Left lobe of liver (tissue), 2 donors: ENCODE measurements at regions not wholly inside any gene's neighbourhood (a gene's known extent, or its start where the extent isn't known, plus 50 kb on each side); places are given as distances from the start of the nearest gene placed in this dataset.
"Not testable (repeated sequence)": the region's sequence is repeated elsewhere in the genome, so short reads cannot be mapped to it uniquely, and the experiment has no call there.

Experiments used
- ATAC-seq: fragments of 200-7000 bp; cut with Tn5 transposase; one replicate; pipeline ENCODE4 v1.9.1; 2020; ENCODE audit warnings: mild to moderate bottlenecking, moderate library complexity
- DNase-seq: peaks from one replicate; pipeline ENCODE4 v3.0.0-alpha.2; 2020; ENCODE audit warnings: low spot score
- donor health status: DM: no; HTN: no; CAD: no; lungs with moderate emphysema.
- donor health status: DM: no; HTN: yes; CAD: no.

DNA sequence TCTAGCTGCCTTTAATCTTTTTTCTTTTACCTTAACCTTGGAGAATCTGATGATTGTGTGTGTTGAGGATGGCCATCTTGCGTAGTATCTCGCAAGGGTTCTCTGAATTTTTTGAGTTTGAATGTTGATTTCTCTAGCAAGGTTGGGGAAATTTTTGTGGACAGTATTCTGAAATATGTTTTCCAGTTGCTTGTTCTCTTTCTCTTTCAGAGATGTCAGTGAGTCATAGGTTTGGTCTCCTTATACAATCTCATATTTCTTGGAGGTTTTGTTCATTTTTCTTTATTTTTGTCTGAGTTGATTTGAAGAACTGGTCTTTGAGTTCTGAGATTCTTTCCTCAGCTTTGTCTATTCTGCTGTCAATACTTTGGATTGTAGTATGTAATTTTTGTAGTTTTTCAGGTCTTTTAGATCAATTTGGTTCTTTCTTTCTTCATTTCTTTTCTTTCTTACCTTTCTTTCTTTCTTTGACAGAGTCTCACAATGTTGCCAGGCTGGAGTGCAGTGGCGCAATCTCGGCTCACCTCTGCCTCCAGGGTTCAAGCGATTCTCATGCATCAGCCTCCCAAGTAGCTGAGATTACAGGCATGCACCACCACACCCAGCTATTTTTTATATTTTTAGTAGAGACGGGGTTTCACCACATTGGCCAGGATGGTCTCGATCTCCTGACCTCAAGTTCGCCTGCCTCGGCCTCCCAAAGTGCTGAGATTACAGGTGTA is 366.4 kb upstream of the RASGRP1 start:
- no peak for DNase-seq

DNA sequence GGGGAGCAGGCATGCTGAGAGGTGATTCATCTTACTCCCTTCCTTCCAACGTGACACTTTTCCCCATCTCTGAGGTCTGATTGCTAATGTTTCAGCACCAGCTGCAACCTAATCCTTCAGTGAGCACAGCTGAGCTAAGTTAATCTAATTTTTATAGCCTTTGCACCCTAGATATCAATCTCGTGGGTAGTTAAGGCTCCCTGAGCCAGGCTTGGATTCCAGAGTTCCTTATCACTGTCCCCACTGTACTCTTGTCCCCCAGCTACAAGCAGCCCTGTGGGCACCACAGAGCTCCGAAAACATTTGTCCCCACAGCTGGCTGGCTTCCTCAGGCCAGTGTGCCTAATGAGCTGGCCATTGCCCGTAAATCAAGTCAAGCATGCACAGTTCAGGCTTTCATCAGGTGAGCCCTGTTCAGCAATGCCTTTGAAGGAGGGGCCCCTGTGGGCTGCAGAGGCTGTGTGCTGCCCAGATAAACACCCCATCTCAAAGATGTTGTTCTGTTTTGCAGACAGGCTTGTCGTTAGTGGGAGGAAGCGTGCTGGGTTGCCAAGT is 376.9 kb upstream of the RASGRP1 start:
- ATAC-seq (no peak), DNase-seq (no peak)

More for the DNA sequence above, 366.4 kb upstream of the RASGRP1 start:
- ATAC-seq, result no peak

DNA sequence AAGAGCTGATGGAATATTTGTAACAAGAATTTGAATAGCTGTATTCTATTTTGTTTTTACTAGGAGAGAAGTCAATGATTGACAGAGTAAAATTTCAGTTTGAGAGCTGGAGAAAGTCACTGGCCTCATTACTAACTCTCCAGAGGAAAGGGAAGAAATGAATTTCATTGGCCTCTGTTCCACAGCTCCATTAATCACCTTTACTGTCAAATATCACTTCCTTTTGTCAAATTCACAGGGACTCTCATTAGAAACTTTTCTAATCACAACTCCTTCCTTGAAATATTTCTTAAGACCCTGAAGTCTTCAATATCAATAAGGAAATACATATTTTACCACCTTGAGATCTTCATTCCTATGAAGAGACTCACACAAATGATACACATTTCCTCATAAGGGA is 379.9 kb upstream of the RASGRP1 start:
- ATAC-seq (no peak), DNase-seq (no peak)

DNA sequence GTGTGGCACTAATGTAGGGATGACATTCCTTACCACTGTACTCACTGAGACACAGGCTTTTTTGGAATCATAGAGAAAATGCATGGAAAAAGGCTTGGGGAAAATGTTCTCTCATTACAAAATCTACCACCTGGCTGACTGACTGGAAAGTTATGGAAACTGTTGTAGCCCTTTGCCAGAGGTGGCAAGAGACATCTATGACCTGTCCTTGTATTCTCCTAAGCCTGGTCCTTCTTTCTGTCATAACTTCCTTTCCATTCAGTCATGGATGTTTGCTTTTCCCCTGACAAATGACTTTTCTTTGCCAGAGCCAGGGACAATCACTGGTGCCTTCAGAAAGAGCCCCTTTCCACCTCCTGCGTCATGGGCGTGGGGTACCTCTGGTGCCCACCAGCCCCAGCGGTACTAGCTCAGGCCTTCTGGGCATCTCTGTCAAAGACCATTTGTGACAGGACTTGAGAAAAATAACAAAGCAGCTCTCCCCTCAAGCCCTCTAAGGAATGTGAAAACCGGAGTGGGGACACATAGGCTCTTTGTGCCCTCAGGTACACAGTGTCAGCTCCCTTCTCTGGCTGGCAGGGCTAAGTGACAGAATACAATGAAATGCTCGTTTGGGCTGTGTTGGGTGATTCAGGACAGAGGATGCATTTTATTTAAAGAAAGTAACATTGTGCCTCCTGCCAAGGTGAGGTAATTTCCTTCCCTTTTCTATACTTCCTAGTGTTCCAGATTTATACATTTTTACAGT is 381.1 kb upstream of the RASGRP1 start:
- DNase-seq, result no peak

DNA sequence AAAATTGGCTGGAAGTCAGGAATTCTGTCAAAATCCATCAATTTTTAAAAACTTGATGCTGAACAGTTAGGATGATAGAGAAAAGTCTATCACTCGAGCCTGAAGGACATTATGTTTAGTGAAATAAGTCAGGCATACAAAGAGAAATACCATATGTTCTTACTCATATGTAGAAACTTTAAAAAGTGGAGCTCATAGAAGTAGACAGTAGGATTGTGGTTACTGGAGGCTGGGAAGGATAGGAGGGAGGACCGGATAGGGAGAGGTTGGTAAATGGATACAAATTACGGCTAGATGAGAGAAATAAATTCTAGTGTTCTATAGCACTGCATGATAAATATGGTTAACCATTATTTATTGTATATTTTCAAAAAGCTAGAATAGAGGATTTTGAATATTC is 389.5 kb upstream of the RASGRP1 start:
- DNase-seq, result no peak
- ATAC-seq, result no peak

More for the DNA sequence above, 381.1 kb upstream of the RASGRP1 start:
- no peak for ATAC-seq

DNA sequence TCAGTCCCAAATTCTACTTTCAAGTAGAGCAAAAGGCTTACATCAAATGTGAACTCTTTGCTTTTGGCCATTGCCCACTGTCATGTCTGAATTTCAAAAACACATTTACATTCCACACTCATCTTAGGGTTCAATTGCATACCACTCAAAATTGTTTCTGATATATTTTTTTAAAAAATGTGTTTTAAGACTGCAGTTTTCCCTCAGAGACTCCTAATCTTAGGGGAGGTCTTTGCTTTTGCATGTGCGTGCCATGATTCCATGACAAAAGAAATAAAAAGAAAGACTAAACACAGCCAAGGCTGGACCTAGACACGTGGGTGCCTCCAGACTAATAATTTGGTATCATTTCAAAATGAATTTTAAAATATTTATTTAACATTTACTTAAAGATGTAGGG is 396.8 kb upstream of the RASGRP1 start:
- no peak for ATAC-seq
- DNase-seq, result no peak

DNA sequence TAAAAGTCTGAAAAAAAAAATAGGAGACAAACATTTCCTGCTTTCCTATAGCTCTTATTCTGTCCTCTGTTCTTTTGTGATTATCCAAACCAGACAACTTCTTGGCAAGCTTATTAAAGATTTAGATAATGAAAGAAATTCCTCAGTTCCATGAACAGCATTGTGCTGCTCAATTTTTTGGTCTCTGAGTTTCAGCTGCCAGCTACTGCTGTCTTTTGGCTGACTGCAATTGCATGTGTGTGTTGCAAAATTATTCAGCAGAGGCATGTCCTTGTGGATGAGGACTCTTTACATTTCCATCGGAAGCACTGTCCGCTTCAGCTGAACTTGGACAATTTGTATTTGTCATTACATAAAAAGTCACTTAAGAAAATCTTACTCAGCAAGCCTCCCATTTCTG is 397.3 kb upstream of the RASGRP1 start:
- no peak for ATAC-seq

DNA sequence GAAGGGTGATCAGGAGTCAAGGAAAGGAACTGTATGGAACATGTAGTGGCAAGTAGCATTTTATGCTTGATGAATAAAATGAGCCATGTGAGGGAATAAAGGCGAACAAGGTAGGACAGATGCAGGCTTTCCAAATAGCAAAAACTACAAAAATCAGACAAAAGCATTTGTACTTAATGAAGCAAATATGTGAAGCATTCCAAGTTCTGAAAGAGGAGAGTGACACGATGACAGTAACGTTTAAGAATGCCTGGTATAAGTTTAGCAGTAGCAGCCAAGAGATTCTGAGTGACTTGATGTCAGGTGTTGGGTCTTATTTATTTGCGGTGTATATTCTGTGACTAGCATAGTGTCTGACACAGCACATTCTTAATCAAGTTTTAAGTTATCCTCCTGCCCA is 408.2 kb upstream of the RASGRP1 start:
- no peak for ATAC-seq
- no peak for DNase-seq

More for the DNA sequence above, 397.3 kb upstream of the RASGRP1 start:
- DNase-seq, result no peak

DNA sequence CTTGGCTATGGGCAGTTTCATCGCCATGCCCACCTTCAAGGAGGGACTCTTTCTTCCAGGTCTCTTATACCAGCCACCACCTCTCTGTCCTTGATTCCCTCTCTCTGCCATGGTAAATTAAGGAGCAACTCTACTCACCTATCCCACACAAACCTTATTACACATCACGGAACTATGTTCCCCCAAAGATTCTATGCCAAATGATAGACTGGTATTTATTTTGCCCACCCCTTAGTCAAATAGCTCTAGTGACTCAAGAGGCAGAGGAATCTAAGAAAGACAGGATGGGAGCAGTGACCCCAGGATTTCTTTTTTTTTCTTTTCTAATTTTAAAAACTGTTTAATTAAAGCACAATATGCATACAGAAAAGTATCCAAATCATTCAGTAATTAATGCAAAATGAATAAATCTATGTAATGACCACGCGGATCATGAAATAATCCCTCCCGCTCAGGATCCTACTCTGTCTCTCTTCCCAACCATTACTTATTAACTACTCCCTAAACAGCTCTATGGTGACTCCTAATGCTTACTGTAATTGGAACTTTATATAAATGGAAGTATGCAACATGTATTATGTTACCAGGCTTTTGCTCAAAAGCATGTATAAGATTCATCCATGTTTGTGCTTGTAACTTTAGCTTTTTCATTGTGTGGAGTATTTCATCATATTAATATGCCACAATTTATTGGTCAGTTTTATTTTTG is 410.8 kb upstream of the RASGRP1 start:
- ATAC-seq, result no peak
- no peak for DNase-seq

DNA sequence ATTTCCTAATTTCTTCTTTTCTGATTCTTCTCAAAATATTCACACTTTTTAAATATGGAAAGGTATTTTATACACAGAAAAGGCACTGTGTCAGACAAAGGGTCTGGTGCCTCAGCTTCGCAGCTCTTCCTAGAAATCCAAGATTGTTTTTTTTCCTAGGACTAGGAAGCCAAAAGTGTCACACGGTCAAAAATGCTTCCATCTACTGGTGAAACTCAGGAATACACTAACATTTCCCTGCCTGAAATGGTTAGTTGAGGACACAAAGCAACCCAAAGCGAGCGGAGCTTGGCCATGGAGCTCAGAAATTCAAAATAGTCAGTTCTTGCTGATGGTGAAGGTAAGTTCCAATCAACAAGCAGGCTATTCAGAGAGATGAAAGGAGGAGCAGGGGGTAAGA is 426.5 kb upstream of the RASGRP1 start:
- DNase-seq (no peak), ATAC-seq (peak; percentile 90)

DNA sequence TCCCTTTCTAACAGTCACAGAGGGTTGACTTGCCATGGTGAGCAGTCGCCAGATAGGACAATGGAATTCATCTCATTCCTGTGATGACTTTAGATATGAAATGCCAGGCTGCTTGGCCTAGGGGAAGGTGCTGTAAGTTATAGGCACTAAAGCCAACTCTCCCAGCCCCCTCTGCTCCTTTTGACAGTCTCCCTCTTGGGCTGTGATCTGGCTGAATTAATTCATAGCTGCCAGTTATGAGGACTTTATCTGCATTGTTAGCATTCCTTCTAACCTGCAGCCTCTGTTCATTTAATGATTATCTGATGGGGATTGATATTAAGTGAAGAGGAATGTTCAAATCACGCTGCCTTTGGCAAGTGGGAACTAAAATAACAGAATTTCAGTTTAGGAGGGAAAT is 427.1 kb upstream of the RASGRP1 start:
- ATAC-seq (no peak), DNase-seq (no peak)

DNA sequence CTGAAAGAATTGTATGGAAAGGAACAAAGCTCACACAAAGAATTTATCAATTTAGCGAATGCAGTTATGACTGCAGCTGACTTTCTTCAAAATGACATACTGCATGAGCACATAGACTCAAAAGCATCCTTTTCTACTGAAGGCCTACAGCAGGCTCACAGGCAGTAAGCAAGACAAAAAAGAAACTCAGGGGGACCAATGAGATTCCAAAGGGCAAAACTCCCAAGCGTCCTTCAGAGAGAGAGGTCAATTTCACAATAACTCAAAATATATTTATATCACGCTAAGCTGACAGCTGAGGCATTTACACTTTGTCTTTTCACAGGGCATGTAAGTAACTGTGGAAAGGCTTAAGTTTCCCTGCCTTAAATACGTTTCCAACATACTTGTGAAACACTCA is 427.9 kb upstream of the RASGRP1 start:
- DNase-seq, result no peak
- ATAC-seq, result no peak

DNA sequence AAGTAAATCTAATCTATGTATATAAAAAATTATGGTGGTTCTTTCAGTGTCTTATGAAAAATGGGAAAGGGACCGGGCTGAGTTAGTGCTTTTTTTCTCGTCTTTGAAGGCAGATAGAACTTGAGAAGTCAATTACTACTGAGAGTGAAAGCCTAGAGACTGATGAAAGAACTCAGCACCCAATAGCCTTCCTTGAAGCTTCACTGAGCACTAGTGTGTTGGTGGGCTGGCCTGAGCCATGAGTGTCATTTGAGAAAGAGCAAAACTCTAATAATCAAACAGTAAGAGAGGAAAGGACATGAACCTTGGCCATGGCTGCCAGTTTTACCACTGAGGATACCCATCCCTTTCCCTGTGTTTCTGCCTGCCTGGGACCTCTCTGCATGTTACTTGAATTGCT is 428.3 kb upstream of the RASGRP1 start:
- ATAC-seq, result no peak
- no peak for DNase-seq

DNA sequence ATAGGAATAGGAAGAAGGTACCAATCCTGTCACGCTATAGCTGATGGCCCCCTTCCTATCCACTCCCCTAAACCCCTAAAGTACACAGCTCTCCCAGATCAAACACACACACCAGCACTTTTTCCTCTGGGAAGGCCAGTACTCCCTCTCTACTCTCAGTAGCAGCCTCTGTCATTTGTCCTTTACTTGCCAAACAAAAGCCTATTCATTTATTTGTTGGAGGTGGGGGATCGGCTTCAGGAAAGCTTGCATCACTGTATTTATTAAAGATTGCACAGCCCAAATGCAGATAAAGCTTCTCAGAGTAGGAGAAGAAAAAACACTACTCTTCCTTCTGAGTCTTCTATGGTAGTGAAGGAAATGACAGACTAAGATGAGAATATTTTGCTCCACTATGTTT is 429.7 kb upstream of the RASGRP1 start:
- no peak for ATAC-seq

DNA sequence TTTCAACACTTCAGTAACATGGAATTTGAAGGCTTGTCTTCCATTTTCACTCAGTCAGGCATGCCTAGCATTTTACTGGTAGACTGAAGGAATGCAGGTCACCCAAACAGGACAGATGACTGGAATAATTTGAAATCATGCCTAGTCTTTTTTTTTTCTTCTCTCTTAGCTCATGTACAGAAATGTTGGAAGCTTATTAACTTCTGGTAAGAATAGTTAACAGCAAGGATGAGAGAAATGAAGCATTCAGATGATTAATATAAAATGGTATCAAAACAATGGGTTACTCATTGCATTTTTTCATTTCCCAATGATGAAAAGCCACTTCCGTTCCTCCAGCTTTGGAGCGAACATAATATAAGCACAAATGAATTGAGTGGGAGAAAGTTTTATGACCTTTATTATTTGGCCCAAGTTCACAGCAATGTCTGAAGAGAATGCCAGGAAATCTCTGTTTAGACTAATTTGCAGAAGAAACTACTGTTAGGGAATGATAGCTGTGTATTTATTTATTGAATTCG is 431.6 kb upstream of the RASGRP1 start:
- no peak for ATAC-seq
- no peak for DNase-seq

More for the DNA sequence above, 429.7 kb upstream of the RASGRP1 start:
- no peak for DNase-seq

DNA sequence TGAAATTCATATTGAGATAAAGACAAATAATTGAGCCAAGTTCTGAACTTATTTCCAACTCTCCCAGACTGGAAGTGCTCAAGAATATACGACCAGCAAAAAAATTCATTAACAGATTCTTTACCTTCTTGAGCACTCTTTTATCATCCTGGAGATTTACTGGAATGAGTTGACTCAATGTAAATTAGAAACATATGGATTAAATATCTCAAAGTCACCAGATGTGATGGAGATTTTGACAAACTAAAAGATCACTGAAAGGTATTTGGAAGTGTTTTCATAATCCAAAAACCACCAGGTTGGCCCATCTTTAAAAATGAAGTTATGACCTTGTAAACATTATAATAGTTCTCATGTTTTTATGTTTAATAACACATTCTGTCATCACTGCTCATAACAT is 433.2 kb upstream of the RASGRP1 start:
- ATAC-seq, result no peak
- no peak for DNase-seq

DNA sequence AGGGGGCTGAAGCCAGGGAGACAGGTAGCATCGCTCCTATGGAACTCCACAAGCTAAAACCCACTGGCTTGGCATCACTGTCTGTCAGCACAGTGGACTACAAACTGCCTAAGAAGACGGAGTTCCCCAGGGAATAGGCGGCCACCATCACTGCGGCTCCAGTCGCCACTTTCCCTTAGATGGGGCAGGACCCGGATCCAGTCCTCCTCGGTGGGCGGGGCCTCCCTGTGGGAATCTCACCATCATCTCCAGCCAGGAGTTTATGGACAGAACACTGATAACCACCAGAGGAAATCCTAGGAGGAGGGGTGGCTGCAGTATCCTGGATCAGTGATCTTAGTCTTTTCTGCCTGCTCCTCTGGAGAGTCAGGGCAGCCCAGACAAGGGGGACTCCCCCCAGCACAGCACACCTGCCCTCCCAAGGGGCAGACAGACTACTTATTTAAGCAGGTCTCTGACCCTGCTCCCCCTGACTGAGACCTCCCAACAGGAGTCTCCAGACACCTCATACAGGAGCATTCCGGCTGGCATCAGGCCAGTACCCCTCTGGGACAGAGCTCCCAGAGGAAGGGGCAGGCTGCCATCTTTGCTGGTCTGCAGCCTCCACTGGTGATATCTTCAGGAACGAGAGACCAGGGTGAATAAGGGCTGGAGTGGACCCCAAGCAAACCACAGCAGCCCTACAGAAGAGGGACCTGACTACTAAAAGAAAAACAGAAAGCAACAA is 435.6 kb upstream of the RASGRP1 start:
- DNase-seq, result no peak
- ATAC-seq, result no peak

DNA sequence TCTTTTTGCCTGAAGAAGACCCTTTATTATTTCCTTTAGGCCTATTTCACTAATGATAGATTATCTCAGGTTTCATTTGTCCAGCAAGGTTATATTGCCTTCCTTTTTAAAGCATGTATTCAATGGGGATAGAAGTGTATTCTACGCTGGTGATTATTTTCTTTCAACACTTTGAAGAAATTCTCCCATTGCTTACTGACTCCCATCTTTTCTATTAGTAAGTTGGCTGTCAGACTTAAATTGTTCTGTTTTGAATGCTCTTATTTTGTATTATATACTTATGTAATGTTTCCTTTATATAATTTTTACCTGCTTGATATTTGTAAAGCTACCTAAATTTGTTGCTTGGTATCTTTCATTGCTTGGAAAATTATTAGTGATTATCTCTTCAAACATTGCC is 445.1 kb upstream of the RASGRP1 start:
- ATAC-seq (no peak), DNase-seq (no peak)

DNA sequence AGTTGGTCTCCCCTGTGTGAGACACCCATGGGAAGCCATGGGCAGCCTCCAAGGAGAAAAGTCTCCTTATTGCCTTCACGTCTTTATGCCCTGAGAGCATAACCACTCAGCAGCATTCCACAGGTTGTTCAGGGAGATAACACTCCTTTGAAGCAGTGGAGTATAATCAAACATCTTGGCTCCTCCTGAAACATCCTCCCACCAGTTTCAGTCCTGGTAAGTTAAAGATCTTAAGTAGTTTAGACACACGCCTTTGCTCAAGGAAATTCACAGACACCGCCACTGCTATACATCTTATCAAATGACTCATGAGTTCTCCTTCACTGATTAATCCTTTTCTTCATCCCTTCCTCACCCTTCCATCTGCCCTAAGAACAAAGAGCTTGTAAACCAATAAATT is 446.5 kb upstream of the RASGRP1 start:
- DNase-seq, ATAC-seq: not testable (repeated sequence)

DNA sequence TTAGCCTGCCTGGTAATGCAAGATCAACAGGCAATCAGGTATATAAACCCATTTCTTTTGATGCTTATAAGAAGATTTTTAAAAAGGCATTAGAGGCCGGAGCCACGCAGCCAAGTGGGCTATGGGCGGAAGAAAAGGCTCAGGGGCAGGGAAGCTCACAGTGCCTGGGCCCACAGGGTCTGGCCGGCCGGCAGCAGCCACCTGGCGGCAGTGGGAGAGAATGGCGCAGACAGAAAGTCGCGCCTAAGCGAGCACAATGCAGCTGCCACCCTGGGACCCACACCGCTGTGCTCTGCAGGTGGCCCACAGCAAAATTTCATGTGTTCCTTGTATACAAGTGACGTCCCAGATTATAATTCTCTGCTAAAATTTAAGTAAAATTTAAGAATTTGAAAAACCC is 448.6 kb upstream of the RASGRP1 start:
- ATAC-seq (no peak), DNase-seq (no peak)

DNA sequence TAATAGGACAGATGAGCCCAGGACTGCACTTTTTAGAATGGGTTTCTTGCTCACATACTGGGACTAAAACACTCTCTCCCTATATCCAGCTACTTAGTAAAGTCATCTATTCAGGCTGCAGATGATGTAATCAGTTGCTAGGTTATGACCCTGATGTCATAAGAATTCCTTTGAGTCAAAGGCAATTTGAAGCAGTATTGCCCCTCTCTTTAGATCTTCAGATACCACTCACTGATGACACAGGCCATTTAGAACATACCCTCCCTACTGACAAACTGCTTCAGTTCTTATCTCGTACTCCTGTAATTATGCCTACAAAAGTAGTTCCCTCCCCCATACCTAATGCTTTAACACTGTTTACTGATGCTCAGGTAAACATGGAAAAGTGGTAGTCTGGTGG is 450.1 kb upstream of the RASGRP1 start:
- DNase-seq, result no peak
- no peak for ATAC-seq
